ENCODE measurements at regions not wholly inside any gene's neighbourhood (a gene's known extent, or its start where the extent isn't known, plus 50 kb on each side); places are given as distances from the start of the nearest gene placed in this dataset.

GRCh38 chr5:57012511-57012910 lies 60.6 kb upstream of the MIER3 start:
- no peaks in the 10 kb centered on the region for H3K9me3 ChIP-seq (ENCODE audit: control insufficient read depth, insufficient read depth, low read length)
- POLR2A ChIA-PET: no interaction called here
- peaks cover 4% of the 10 kb centered on the region for H3K27me3 ChIP-seq (ENCODE audit: control insufficient read depth, insufficient read depth, low read length)
- H3K27ac ChIP-seq (ENCODE audit: low read depth, low read length): no peak overlapping the region
- DNase-seq (ENCODE audit: low read depth, low spot score): no peak
- TF ChIP-seq CTCF (IDR thresholded peaks at IDR 0.05; ENCODE audit: low read depth, low read length): no peak
- CTCF ChIA-PET: interaction anchor here (0.5 kb wide), 1 partner anchor 8 kb away, joined by 7 read pairs; no protein-coding TSS in a partner anchor
- H3K4me3 ChIP-seq (ENCODE audit: low read depth, low read length): no peak overlapping the region

- Histone ChIP-seq H3K4me3 (ENCODE audit: low read depth, low read length) (no peak overlapping the region), H3K9me3 (ENCODE audit: control insufficient read depth, insufficient read depth, low read length) (no peaks in the 10 kb centered on the region), H3K27me3 (ENCODE audit: control insufficient read depth, insufficient read depth, low read length) (peaks cover 6% of the 10 kb centered on the region), H3K27ac (ENCODE audit: low read depth, low read length) (no peak overlapping the region)
- TF ChIP-seq CTCF (IDR thresholded peaks at IDR 0.05; ENCODE audit: low read depth, low read length): no peak
- CTCF ChIA-PET: interaction anchor here (0.7 kb wide), 1 partner anchor 1447 kb away, joined by 3 read pairs; no protein-coding TSS in a partner anchor
- DNase-seq (ENCODE audit: low read depth, low spot score): no peak
- POLR2A ChIA-PET: no interaction called here
Measured at GRCh38 chr5:57025961-57026360, 74.0 kb upstream of the MIER3 start.

DNA sequence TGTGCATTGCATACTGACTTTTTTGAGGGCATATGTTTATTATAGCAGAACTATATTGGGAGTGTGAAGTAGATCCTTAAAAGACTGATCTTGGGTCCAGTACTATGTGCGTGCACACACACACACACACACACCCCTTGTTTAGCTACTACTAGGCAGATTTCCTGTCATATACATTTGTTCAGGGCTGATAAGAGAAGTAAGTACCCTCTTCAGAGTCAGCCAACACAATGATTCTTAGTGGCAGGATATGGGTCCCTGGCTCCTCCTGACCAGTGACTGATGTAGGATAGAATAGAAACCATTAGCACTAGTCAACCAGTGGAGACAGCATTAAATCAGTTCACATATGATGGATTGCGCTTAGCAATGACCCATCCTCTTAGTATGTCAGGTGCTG lies 76.2 kb upstream of the MIER3 start:
- no peak overlapping the region for H3K27ac ChIP-seq (ENCODE audit: low read depth, low read length)
- TF ChIP-seq CTCF (IDR thresholded peaks at IDR 0.05; ENCODE audit: low read depth, low read length): no peak
- H3K27me3 ChIP-seq (ENCODE audit: control insufficient read depth, insufficient read depth, low read length): peaks cover 6% of the 10 kb centered on the region
- H3K9me3 ChIP-seq (ENCODE audit: control insufficient read depth, insufficient read depth, low read length): no peaks in the 10 kb centered on the region
- no peak overlapping the region for H3K4me3 ChIP-seq (ENCODE audit: low read depth, low read length)
- CTCF ChIA-PET: no interaction called here
- POLR2A ChIA-PET: no interaction called here
- DNase-seq (ENCODE audit: low read depth, low spot score): no peak

GRCh38 chr5:57032151-57032551 lies 80.2 kb upstream of the MIER3 start:
- H3K9me3 ChIP-seq (ENCODE audit: control insufficient read depth, insufficient read depth, low read length): no peaks in the 10 kb centered on the region
- TF ChIP-seq CTCF (IDR thresholded peaks at IDR 0.05; ENCODE audit: low read depth, low read length): no peak
- no peak overlapping the region for H3K4me3 ChIP-seq (ENCODE audit: low read depth, low read length)
- H3K27me3 ChIP-seq (ENCODE audit: control insufficient read depth, insufficient read depth, low read length): peaks cover 2% of the 10 kb centered on the region
- POLR2A ChIA-PET: no interaction called here
- CTCF ChIA-PET: no interaction called here
- DNase-seq (ENCODE audit: low read depth, low spot score): no peak
- no peak overlapping the region for H3K27ac ChIP-seq (ENCODE audit: low read depth, low read length)

GRCh38 chr5:57033103-57033502 lies 81.2 kb upstream of the MIER3 start:
- H3K9me3 ChIP-seq (ENCODE audit: control insufficient read depth, insufficient read depth, low read length): no peaks in the 10 kb centered on the region
- CTCF ChIA-PET: no interaction called here
- TF ChIP-seq CTCF (IDR thresholded peaks at IDR 0.05; ENCODE audit: low read depth, low read length): no peak
- no peak overlapping the region for H3K4me3 ChIP-seq (ENCODE audit: low read depth, low read length)
- DNase-seq (ENCODE audit: low read depth, low spot score): no peak
- POLR2A ChIA-PET: no interaction called here
- no peaks in the 10 kb centered on the region for H3K27me3 ChIP-seq (ENCODE audit: control insufficient read depth, insufficient read depth, low read length)
- no peak overlapping the region for H3K27ac ChIP-seq (ENCODE audit: low read depth, low read length)

All from AG04450 (cell line).